Stomach (tissue), 8 donors: ENCODE measurements at regions not wholly inside any gene's neighbourhood (a gene's known extent, or its start where the extent isn't known, plus 50 kb on each side); places are given as distances from the start of the nearest gene placed in this dataset.

Experiments
- DNase-seq, 2 donors: peaks; one replicate each; pipeline versions ENCODE4 v3.0.0 to v3.0.0-alpha.2; 2013 to 2019
- H3K27ac ChIP-seq, 5 donors: fragments of 200-600 bp in 4 of 5; sonication (generic) in 4 of 5; one replicate each; pipeline ENCODE4 v1.5.1; 2013 to 2019; ENCODE audit warnings: mild to moderate bottlenecking in 1 of 5, moderate library complexity in 1 of 5
- H3K27me3 ChIP-seq, 3 donors: fragments of 200-600 bp; sonication (generic); one replicate each; pipeline ENCODE4 v1.5.1; 2017 to 2019; ENCODE audit warnings: mixed run types in 1 of 3
- H3K36me3 ChIP-seq, 4 donors: fragments of 200-600 bp; sonication (generic); 1 replicate in 3 of 4; 2 replicates in 1 of 4; pipeline ENCODE4 v1.5.1; 2016 to 2019
- H3K4me1 ChIP-seq, 4 donors: fragments of 200-600 bp; sonication (generic); one replicate each; pipeline ENCODE4 v1.5.1; 2016 to 2019
- H3K4me3 ChIP-seq, 4 donors: fragments of 200-600 bp; sonication (generic) in 3 of 4; one replicate each; pipeline ENCODE4 v1.5.1; 2016 to 2019; ENCODE audit warnings: mild to moderate bottlenecking in 1 of 4
- H3K9me3 ChIP-seq, 4 donors: fragments of 200-600 bp; sonication (generic); one replicate each; pipeline ENCODE4 v1.5.1; 2016 to 2019
- CTCF ChIP-seq, 7 experiments: fragments of 450-650 bp in 4 of 7; fragments of 200-600 bp in 3 of 7; sonication (generic) in 3 of 7; IDR thresholded peaks; one replicate each; pipeline ENCODE4 v1.5.1; 2016 to 2019; ENCODE audit warnings: antibody characterized with exemption in 7 of 7, control low read depth in 2 of 7, mild to moderate bottlenecking in 1 of 7
- EP300 ChIP-seq: sonication (generic); formaldehyde crosslinking; IDR thresholded peaks from one replicate; pipeline ENCODE4 v1.6.1; 2017; ENCODE audit warnings: antibody characterized with exemption
- POLR2A ChIP-seq, 4 donors: fragments of 450-650 bp; IDR thresholded peaks; one replicate each; pipeline ENCODE4 v1.6.1; 2016; ENCODE audit warnings: antibody characterized with exemption in 4 of 4, control low read depth in 2 of 4, mild to moderate bottlenecking in 1 of 4, moderate library complexity in 1 of 4
- POLR2AphosphoS5 ChIP-seq, 3 donors: sonication (generic); formaldehyde crosslinking; IDR thresholded peaks; one replicate each; pipeline ENCODE4 v1.6.1; 2016; ENCODE audit warnings: antibody characterized with exemption in 3 of 3
- WGBS, 5 donors: extraction: QIAGEN DNeasy Blood & Tissue Kit in 3 of 5; methylation state at CpG; one replicate each; pipeline versions ENCODE4 v1.1.5 to v1.1.7; 2013 to 2018; 5-methylcytosine and 5-hydroxymethylcytosine counted together
- intact Hi-C: fragments of 100-400 bp; cut with DNase I; formaldehyde crosslinking; loops from one replicate; pipeline ENCODE4 v1.15.1; 2023; ENCODE audit warnings: low total_unique reads
- donor health status: healthy with polysubstance abuse.
- donor health status: Bipolar disorder and iron deficiency.
- donor health status: healthy.

DNA sequence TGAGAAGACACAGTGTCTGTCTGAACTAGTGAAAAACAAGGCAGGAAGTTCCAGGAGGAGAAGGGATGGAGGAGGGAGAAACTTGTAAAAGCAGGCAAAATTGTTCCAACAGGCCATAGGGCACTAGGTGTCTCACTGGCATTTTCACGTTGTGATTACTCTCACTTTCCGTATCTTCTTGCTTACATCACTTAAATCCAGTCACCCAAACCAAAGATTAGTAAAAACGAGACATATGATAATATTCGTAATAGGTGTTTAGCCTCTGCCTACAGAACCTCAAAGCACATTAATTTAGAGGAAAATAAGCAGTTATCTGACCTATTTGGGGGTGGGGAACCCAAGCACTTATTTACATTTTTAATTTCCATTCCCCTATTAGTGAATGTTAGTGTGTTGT, 78.3 kb downstream of the POU3F3 start:
- H3K27me3 ChIP-seq = peaks cover 0 to 12% (median 0%) of the 10 kb centered on the region in 3 donors
- DNase-seq = no peak
- no peak overlapping the region for H3K27ac ChIP-seq
- no peaks in the 10 kb centered on the region for H3K4me1 ChIP-seq
- no peaks in the 10 kb centered on the region for H3K9me3 ChIP-seq
- no peaks in the 10 kb centered on the region for H3K36me3 ChIP-seq
- intact Hi-C loops = no loop called here
- WGBS, 5 donors = 67 to 87% (median 72%) methylated on average over 4 of the region's 4 CpGs
- TF ChIP-seq POLR2A (IDR thresholded peaks at IDR 0.05) = no peak
- no peak overlapping the region for H3K4me3 ChIP-seq

- H3K27ac ChIP-seq = no peak overlapping the region
- WGBS, 5 donors = 78 to 86% (median 83%) methylated on average over 9 of the region's 9 CpGs
- no peaks in the 10 kb centered on the region for H3K36me3 ChIP-seq
- no peak overlapping the region for H3K4me3 ChIP-seq
- no peaks in the 10 kb centered on the region for H3K9me3 ChIP-seq
- H3K4me1 ChIP-seq = no peaks in the 10 kb centered on the region
- no peak for DNase-seq
- intact Hi-C loops = no loop called here
- H3K27me3 ChIP-seq = peaks cover 0 to 12% (median 0%) of the 10 kb centered on the region in 3 donors
- TF ChIP-seq CTCF (IDR thresholded peaks at IDR 0.05) (no peak), EP300 (no peak), POLR2AphosphoS5 (IDR thresholded peaks at IDR 0.05) (no peak), POLR2A (IDR thresholded peaks at IDR 0.05) (no peak)
Observed at GRCh38 chr2:104933151-104933917, 79.4 kb downstream of the POU3F3 start.

GRCh38 chr2:104936527-104936926, 82.6 kb downstream of the POU3F3 start:
- no peak overlapping the region for H3K4me3 ChIP-seq
- H3K4me1 ChIP-seq = peaks cover 0 to 16% (median 5%) of the 10 kb centered on the region in 4 donors
- DNase-seq = no peak
- intact Hi-C loops = no loop called here
- H3K27ac ChIP-seq = no peak overlapping the region
- no peaks in the 10 kb centered on the region for H3K9me3 ChIP-seq
- H3K27me3 ChIP-seq = no peaks in the 10 kb centered on the region
- H3K36me3 ChIP-seq = no peaks in the 10 kb centered on the region
- 59 to 68% (median 63%) methylated on average over 4 of the region's 4 CpGs for WGBS, 5 donors
- TF ChIP-seq POLR2AphosphoS5 (IDR thresholded peaks at IDR 0.05) (no peak), EP300 (no peak), CTCF (IDR thresholded peaks at IDR 0.05) (no peak), POLR2A (IDR thresholded peaks at IDR 0.05) (no peak)

- TF ChIP-seq CTCF (IDR thresholded peaks at IDR 0.05) = no peak
- intact Hi-C loops = no loop called here
- Histone ChIP-seq H3K27ac (no peak overlapping the region), H3K4me3 (no peak overlapping the region), H3K4me1 (peaks cover 0 to 16% (median 5%) of the 10 kb centered on the region in 4 donors), H3K27me3 (no peaks in the 10 kb centered on the region), H3K36me3 (no peaks in the 10 kb centered on the region), H3K9me3 (no peaks in the 10 kb centered on the region)
- no peak for DNase-seq
- 83 to 90% (median 86%) methylated on average over 10 of the region's 10 CpGs for WGBS, 5 donors
Observed at GRCh38 chr2:104938231-104938941, 84.5 kb downstream of the POU3F3 start.
